Psoas muscle (tissue), 7 donors: ENCODE measurements at regions not wholly inside any gene's neighbourhood (a gene's known extent, or its start where the extent isn't known, plus 50 kb on each side); places are given as distances from the start of the nearest gene placed in this dataset.

Source experiments
- ATAC-seq, 4 donors: fragments of 200-7000 bp; cut with Tn5 transposase; one replicate each; pipeline ENCODE4 v1.9.1; 2020; ENCODE audit warnings: moderate library complexity in 3 of 4, mild to moderate bottlenecking in 2 of 4
- DNase-seq, 2 donors: peaks; one replicate each; pipeline ENCODE4 v3.0.0-alpha.2; 2020
- H3K27ac ChIP-seq: fragments of 200-600 bp; one replicate; pipeline ENCODE4 v1.8.0; 2022
- H3K27me3 ChIP-seq, 3 donors: fragments of 200-600 bp in 1 of 3; one replicate each; pipeline versions ENCODE4 v1.6.1 to v1.8.0; 2013 to 2022; ENCODE audit warnings: low read length in 2 of 3, mild to moderate bottlenecking in 2 of 3, moderate library complexity in 1 of 3; ENCODE audit not compliant: insufficient read depth in 3 of 3
- H3K36me3 ChIP-seq, 2 donors: fragments of 200-600 bp in 1 of 2; one replicate each; pipeline versions ENCODE4 v1.6.1 to v1.8.0; 2013 to 2022; ENCODE audit warnings: low read depth in 1 of 2, mild to moderate bottlenecking in 1 of 2, moderate library complexity in 1 of 2; ENCODE audit not compliant: insufficient read depth in 1 of 2
- H3K4me1 ChIP-seq: fragments of 200-600 bp; one replicate; pipeline ENCODE4 v1.8.0; 2022
- H3K4me3 ChIP-seq: fragments of 200-600 bp; one replicate; pipeline ENCODE4 v1.8.0; 2022; ENCODE audit warnings: mild to moderate bottlenecking
- H3K9me3 ChIP-seq: fragments of 200-600 bp; one replicate; pipeline ENCODE4 v1.8.0; 2022
- CTCF ChIP-seq: fragments of 200-600 bp; IDR thresholded peaks from one replicate; pipeline ENCODE4 v1.8.0; 2022; ENCODE audit warnings: antibody characterized with exemption
- WGBS, 3 donors: extraction: QIAGEN DNeasy Blood & Tissue Kit; methylation state at CpG; one replicate each; pipeline versions ENCODE4 v1.1.6 to v1.1.7; 2013; 5-methylcytosine and 5-hydroxymethylcytosine counted together
- intact Hi-C, 2 donors: fragments of 100-400 bp; cut with DNase I; formaldehyde crosslinking; loops; one replicate each; pipeline versions ENCODE4 v1.11.0 to v1.14.2; 2022
- donor health status: healthy with polysubstance abuse.
- donor health status: DM: no; HTN: no; CAD: no; lungs with moderate emphysema.
- donor health status: Bipolar disorder and iron deficiency.
- donor health status: healthy.
- donor health status: DM: yes; HTN: yes; CAD: no.
- donor health status: DM: no; HTN: no; CAD: no.
- donor health status: DM: yes; HTN: yes; CAD: no.

GRCh38 chr10:28147706-28148105 lies 148.8 kb upstream of the ODAD2 start:
- 77 to 81% (median 80%) methylated on average over 4 of the region's 4 CpGs for WGBS, 3 donors
- DNase-seq (no peak), ATAC-seq (no peak)
- Histone ChIP-seq H3K27ac (no peak overlapping the region), H3K9me3 (no peaks in the 10 kb centered on the region), H3K27me3 (no peaks in the 10 kb centered on the region), H3K4me1 (no peaks in the 10 kb centered on the region), H3K4me3 (no peak overlapping the region), H3K36me3 (peaks cover 0 to 13% of the 10 kb centered on the region in 2 donors)
- intact Hi-C loops = no loop called here
- TF ChIP-seq CTCF = no peak

GRCh38 chr10:28139138-28139537 lies 140.3 kb upstream of the ODAD2 start:
- DNase-seq = no peak
- Histone ChIP-seq H3K36me3 (no peaks in the 10 kb centered on the region), H3K9me3 (peaks cover 12% of the 10 kb centered on the region), H3K27me3 (no peaks in the 10 kb centered on the region), H3K4me3 (no peak overlapping the region), H3K4me1 (no peaks in the 10 kb centered on the region), H3K27ac (no peak overlapping the region)
- no peak for TF ChIP-seq CTCF
- no peak for ATAC-seq
- intact Hi-C loops = no loop called here
- WGBS, 3 donors = 68 to 93% (median 85%) methylated on average over 2 of the region's 2 CpGs

GRCh38 chr10:28137907-28138880 lies 139.3 kb upstream of the ODAD2 start:
- H3K4me3 ChIP-seq = no peak overlapping the region
- H3K9me3 ChIP-seq = peaks cover 12% of the 10 kb centered on the region
- intact Hi-C loops = no loop called here
- no peak overlapping the region for H3K27ac ChIP-seq
- 80 to 84% (median 84%) methylated on average over 1 of the region's 1 CpG for WGBS, 3 donors
- ATAC-seq (no peak), DNase-seq (no peak)
- no peaks in the 10 kb centered on the region for H3K27me3 ChIP-seq
- TF ChIP-seq CTCF = no peak
- H3K4me1 ChIP-seq = no peaks in the 10 kb centered on the region
- no peaks in the 10 kb centered on the region for H3K36me3 ChIP-seq

- TF ChIP-seq CTCF = no peak
- DNase-seq = no peak
- H3K27me3 ChIP-seq = no peaks in the 10 kb centered on the region
These were observed 136.4 kb upstream of the ODAD2 start for GRCh38 chr10:28135258-28135657.

More at GRCh38 chr10:28135258-28135657, 136.4 kb upstream of the ODAD2 start:
- H3K27ac ChIP-seq = no peak overlapping the region
- no peak overlapping the region for H3K4me3 ChIP-seq
- peaks cover 12% of the 10 kb centered on the region for H3K9me3 ChIP-seq
- intact Hi-C loops = no loop called here
- no peak for ATAC-seq
- no peaks in the 10 kb centered on the region for H3K36me3 ChIP-seq
- H3K4me1 ChIP-seq = no peaks in the 10 kb centered on the region
